ENCODE measurements at regions not wholly inside any gene's neighbourhood (a gene's known extent, or its start where the extent isn't known, plus 50 kb on each side); places are given as distances from the start of the nearest gene placed in this dataset.

DNA sequence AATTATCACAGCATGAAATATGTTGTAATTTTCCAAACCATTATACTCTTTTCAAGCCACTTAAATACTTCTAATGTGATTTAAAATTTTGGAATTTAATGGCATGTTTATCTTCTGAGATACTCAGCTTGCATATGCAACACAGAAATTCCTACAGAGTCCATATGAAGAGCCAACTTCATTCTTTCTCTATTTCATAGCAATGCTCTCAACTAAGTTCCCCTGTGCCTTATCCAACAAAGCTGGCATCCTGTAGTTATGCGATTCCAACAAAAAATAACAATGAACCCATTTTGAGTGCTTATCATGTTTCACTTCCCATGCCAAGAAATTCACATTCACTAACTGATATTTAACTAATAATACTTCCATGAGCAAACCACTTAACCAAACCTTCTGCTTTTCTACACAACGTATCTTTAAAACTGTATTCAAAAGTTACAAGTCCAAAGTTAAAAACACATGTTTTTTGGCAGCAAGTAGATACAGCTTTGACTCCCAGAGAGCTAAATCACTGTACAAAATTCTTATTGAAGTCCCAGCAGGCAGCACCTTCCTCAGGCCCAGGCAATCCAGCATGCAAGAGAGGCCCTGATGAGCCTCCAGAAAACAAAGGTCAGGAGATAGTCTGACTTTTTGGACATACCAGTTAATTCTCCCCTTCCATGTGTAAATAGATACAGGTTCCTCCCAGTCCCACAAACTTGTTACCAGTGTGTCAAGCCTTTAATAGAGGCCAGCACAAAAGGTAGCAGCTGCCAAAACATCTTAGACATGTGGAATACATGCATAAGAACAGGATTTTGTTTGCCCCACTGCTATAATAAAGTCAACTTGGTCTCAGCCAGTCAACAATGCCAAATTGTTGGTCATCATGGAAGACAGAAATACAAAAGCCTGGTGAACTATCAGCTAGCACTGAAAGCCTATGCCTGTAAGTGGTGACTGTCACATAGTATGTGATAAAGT lies 113.1 kb upstream of the WDR75 start:
- no peaks in the 10 kb centered on the region for H3K27me3 ChIP-seq (replicated peaks; ENCODE audit: control insufficient read depth, insufficient read depth, low read length, poor library complexity, severe bottlenecking)
- H3K4me1 ChIP-seq (ENCODE audit: control insufficient read depth, insufficient read depth, low read length, poor library complexity, severe bottlenecking), result no peaks in the 10 kb centered on the region
- no peak overlapping the region for H3K4me3 ChIP-seq (ENCODE audit: insufficient read depth, low read depth, low read length, poor library complexity, severe bottlenecking)
- H3K36me3 ChIP-seq (ENCODE audit: control insufficient read depth, insufficient read depth, low read length), result no peaks in the 10 kb centered on the region
- no peak overlapping the region for H3K27ac ChIP-seq (ENCODE audit: insufficient read depth, low read length, poor library complexity, severe bottlenecking)
- DNase-seq, result no peak
- H3K9me3 ChIP-seq (ENCODE audit: control insufficient read depth, low read length), result no peaks in the 10 kb centered on the region

GRCh38 chr2:189328848-189329245 lies 112.4 kb upstream of the WDR75 start:
- no peak for DNase-seq
- Histone ChIP-seq H3K27ac (ENCODE audit: insufficient read depth, low read length, poor library complexity, severe bottlenecking) (no peak overlapping the region), H3K4me1 (ENCODE audit: control insufficient read depth, insufficient read depth, low read length, poor library complexity, severe bottlenecking) (no peaks in the 10 kb centered on the region), H3K4me3 (ENCODE audit: insufficient read depth, low read depth, low read length, poor library complexity, severe bottlenecking) (no peak overlapping the region), H3K36me3 (ENCODE audit: control insufficient read depth, insufficient read depth, low read length) (no peaks in the 10 kb centered on the region), H3K9me3 (ENCODE audit: control insufficient read depth, low read length) (no peaks in the 10 kb centered on the region), H3K27me3 (replicated peaks; ENCODE audit: control insufficient read depth, insufficient read depth, low read length, poor library complexity, severe bottlenecking) (no peaks in the 10 kb centered on the region)

GRCh38 chr2:189336276-189336975 lies 104.8 kb upstream of the WDR75 start:
- Histone ChIP-seq H3K9me3 (ENCODE audit: control insufficient read depth, low read length) (peaks cover 7% of the 10 kb centered on the region), H3K27ac (ENCODE audit: insufficient read depth, low read length, poor library complexity, severe bottlenecking) (no peak overlapping the region), H3K4me3 (ENCODE audit: insufficient read depth, low read depth, low read length, poor library complexity, severe bottlenecking) (no peak overlapping the region), H3K36me3 (ENCODE audit: control insufficient read depth, insufficient read depth, low read length) (no peaks in the 10 kb centered on the region), H3K27me3 (replicated peaks; ENCODE audit: control insufficient read depth, insufficient read depth, low read length, poor library complexity, severe bottlenecking) (no peaks in the 10 kb centered on the region), H3K4me1 (ENCODE audit: control insufficient read depth, insufficient read depth, low read length, poor library complexity, severe bottlenecking) (no peaks in the 10 kb centered on the region)
- DNase-seq, result no peak

DNA sequence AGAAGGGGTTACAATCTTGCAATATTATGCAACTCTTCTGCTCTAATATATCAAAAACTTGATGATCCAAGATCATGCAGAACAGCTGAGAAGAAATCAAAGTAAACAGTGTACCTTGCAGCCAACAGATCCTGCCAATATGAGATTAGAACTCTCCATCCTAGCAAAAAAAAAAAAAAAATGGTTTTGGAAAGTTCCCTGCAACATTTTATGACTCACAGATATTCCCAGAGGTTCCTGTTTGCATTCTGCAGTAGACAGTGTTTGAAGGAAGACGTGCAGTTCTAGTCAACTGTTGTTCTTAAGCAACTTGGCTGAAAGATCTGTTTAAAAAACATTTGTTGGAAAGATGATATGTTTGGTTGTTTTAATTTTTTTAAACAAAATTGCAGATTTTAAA lies 103.6 kb upstream of the WDR75 start:
- Histone ChIP-seq H3K27me3 (replicated peaks; ENCODE audit: control insufficient read depth, insufficient read depth, low read length, poor library complexity, severe bottlenecking) (no peaks in the 10 kb centered on the region), H3K4me1 (ENCODE audit: control insufficient read depth, insufficient read depth, low read length, poor library complexity, severe bottlenecking) (no peaks in the 10 kb centered on the region), H3K27ac (ENCODE audit: insufficient read depth, low read length, poor library complexity, severe bottlenecking) (no peak overlapping the region), H3K36me3 (ENCODE audit: control insufficient read depth, insufficient read depth, low read length) (no peaks in the 10 kb centered on the region), H3K9me3 (ENCODE audit: control insufficient read depth, low read length) (peaks cover 7% of the 10 kb centered on the region), H3K4me3 (ENCODE audit: insufficient read depth, low read depth, low read length, poor library complexity, severe bottlenecking) (no peak overlapping the region)
- no peak for DNase-seq

DNA sequence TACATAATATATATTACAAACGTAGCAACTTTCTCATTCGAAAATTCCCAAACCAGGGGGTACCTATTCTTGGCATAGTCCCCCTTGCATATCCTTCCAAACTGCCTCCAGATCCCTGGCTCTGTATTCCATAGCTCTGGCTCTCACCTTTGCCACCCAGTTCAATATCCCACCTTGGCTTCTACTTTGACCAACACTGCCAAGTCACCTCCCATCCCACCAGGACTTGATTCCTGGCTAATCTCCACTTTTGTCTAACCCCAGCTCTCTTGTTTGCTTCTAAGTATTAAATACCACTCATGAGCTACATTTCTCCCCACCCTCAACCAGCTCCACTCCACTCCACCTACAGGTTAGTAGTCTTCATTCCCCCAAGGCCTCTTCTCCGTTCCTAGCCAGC lies 103.2 kb upstream of the WDR75 start:
- no peak for DNase-seq
- Histone ChIP-seq H3K27ac (ENCODE audit: insufficient read depth, low read length, poor library complexity, severe bottlenecking) (no peak overlapping the region), H3K4me3 (ENCODE audit: insufficient read depth, low read depth, low read length, poor library complexity, severe bottlenecking) (no peak overlapping the region), H3K9me3 (ENCODE audit: control insufficient read depth, low read length) (peaks cover 7% of the 10 kb centered on the region), H3K27me3 (replicated peaks; ENCODE audit: control insufficient read depth, insufficient read depth, low read length, poor library complexity, severe bottlenecking) (no peaks in the 10 kb centered on the region), H3K36me3 (ENCODE audit: control insufficient read depth, insufficient read depth, low read length) (no peaks in the 10 kb centered on the region), H3K4me1 (ENCODE audit: control insufficient read depth, insufficient read depth, low read length, poor library complexity, severe bottlenecking) (no peaks in the 10 kb centered on the region)

- no peak for DNase-seq
- H3K9me3 ChIP-seq (ENCODE audit: control insufficient read depth, low read length), result peaks cover 7% of the 10 kb centered on the region
- no peak overlapping the region for H3K4me3 ChIP-seq (ENCODE audit: insufficient read depth, low read depth, low read length, poor library complexity, severe bottlenecking)
- no peaks in the 10 kb centered on the region for H3K36me3 ChIP-seq (ENCODE audit: control insufficient read depth, insufficient read depth, low read length)
- no peaks in the 10 kb centered on the region for H3K4me1 ChIP-seq (ENCODE audit: control insufficient read depth, insufficient read depth, low read length, poor library complexity, severe bottlenecking)
- H3K27ac ChIP-seq (ENCODE audit: insufficient read depth, low read length, poor library complexity, severe bottlenecking), result no peak overlapping the region
- no peaks in the 10 kb centered on the region for H3K27me3 ChIP-seq (replicated peaks; ENCODE audit: control insufficient read depth, insufficient read depth, low read length, poor library complexity, severe bottlenecking)
Observed at GRCh38 chr2:189341077-189341476, 100.2 kb upstream of the WDR75 start.

GRCh38 chr2:189344043-189344442 lies 97.2 kb upstream of the WDR75 start:
- DNase-seq, result no peak
- Histone ChIP-seq H3K36me3 (ENCODE audit: control insufficient read depth, insufficient read depth, low read length) (no peaks in the 10 kb centered on the region), H3K9me3 (ENCODE audit: control insufficient read depth, low read length) (peaks cover 7% of the 10 kb centered on the region), H3K27me3 (replicated peaks; ENCODE audit: control insufficient read depth, insufficient read depth, low read length, poor library complexity, severe bottlenecking) (no peaks in the 10 kb centered on the region), H3K27ac (ENCODE audit: insufficient read depth, low read length, poor library complexity, severe bottlenecking) (no peak overlapping the region), H3K4me1 (ENCODE audit: control insufficient read depth, insufficient read depth, low read length, poor library complexity, severe bottlenecking) (no peaks in the 10 kb centered on the region), H3K4me3 (ENCODE audit: insufficient read depth, low read depth, low read length, poor library complexity, severe bottlenecking) (no peak overlapping the region)

GRCh38 chr2:189347540-189347939 lies 93.7 kb upstream of the WDR75 start:
- no peaks in the 10 kb centered on the region for H3K9me3 ChIP-seq (ENCODE audit: control insufficient read depth, low read length)
- H3K27ac ChIP-seq (ENCODE audit: insufficient read depth, low read length, poor library complexity, severe bottlenecking), result no peak overlapping the region
- no peak for DNase-seq
- H3K27me3 ChIP-seq (replicated peaks; ENCODE audit: control insufficient read depth, insufficient read depth, low read length, poor library complexity, severe bottlenecking), result no peaks in the 10 kb centered on the region
- no peaks in the 10 kb centered on the region for H3K4me1 ChIP-seq (ENCODE audit: control insufficient read depth, insufficient read depth, low read length, poor library complexity, severe bottlenecking)
- H3K4me3 ChIP-seq (ENCODE audit: insufficient read depth, low read depth, low read length, poor library complexity, severe bottlenecking), result no peak overlapping the region
- H3K36me3 ChIP-seq (ENCODE audit: control insufficient read depth, insufficient read depth, low read length), result no peaks in the 10 kb centered on the region

DNA sequence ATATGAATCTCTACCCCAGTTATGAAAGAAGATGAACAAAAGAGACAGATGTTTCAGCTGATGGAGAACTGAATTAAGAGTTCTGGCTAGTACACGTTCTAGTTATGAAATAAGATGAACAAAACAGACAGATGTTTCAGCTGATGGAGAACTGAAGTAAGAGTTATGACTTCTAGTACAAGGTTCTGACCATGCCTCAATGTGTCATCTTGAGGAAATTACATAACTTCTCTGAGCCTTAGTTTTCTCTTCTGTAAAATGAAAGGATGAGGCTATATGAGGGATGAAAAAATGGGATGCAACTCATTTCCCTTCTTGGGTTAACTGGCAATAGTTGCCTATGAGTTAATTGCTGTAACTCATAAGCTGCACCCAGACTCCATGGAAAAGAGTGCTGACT lies 92.9 kb upstream of the WDR75 start:
- Histone ChIP-seq H3K9me3 (ENCODE audit: control insufficient read depth, low read length) (no peaks in the 10 kb centered on the region), H3K4me1 (ENCODE audit: control insufficient read depth, insufficient read depth, low read length, poor library complexity, severe bottlenecking) (no peaks in the 10 kb centered on the region), H3K36me3 (ENCODE audit: control insufficient read depth, insufficient read depth, low read length) (no peaks in the 10 kb centered on the region), H3K27ac (ENCODE audit: insufficient read depth, low read length, poor library complexity, severe bottlenecking) (no peak overlapping the region), H3K27me3 (replicated peaks; ENCODE audit: control insufficient read depth, insufficient read depth, low read length, poor library complexity, severe bottlenecking) (no peaks in the 10 kb centered on the region), H3K4me3 (ENCODE audit: insufficient read depth, low read depth, low read length, poor library complexity, severe bottlenecking) (no peak overlapping the region)
- DNase-seq, result no peak

- no peak overlapping the region for H3K4me3 ChIP-seq (ENCODE audit: insufficient read depth, low read depth, low read length, poor library complexity, severe bottlenecking)
- H3K4me1 ChIP-seq (ENCODE audit: control insufficient read depth, insufficient read depth, low read length, poor library complexity, severe bottlenecking), result no peaks in the 10 kb centered on the region
- H3K9me3 ChIP-seq (ENCODE audit: control insufficient read depth, low read length), result no peaks in the 10 kb centered on the region
- H3K27ac ChIP-seq (ENCODE audit: insufficient read depth, low read length, poor library complexity, severe bottlenecking), result no peak overlapping the region
- H3K36me3 ChIP-seq (ENCODE audit: control insufficient read depth, insufficient read depth, low read length), result no peaks in the 10 kb centered on the region
- H3K27me3 ChIP-seq (replicated peaks; ENCODE audit: control insufficient read depth, insufficient read depth, low read length, poor library complexity, severe bottlenecking), result no peaks in the 10 kb centered on the region
- no peak for DNase-seq
Observed at GRCh38 chr2:189350540-189351209, 90.6 kb upstream of the WDR75 start.

Data from effector memory CD4-positive, alpha-beta T cell (primary cell).